ENCODE measurements at regions not wholly inside any gene's neighbourhood (a gene's known extent, or its start where the extent isn't known, plus 50 kb on each side); places are given as distances from the start of the nearest gene placed in this dataset.

GRCh38 chr1:215477632-215478031 lies 89.5 kb upstream of the KCTD3 start:
- H3K14ac ChIP-seq (replicated peaks; ENCODE audit: low read depth, low read length): no peak overlapping the region
- H3K18ac ChIP-seq (ENCODE audit: low read depth, low read length): no peak overlapping the region
- no peak overlapping the region for H3K27ac ChIP-seq (ENCODE audit: insufficient read depth, low read length)
- H2BK15ac ChIP-seq (ENCODE audit: low read depth, low read length): no peak overlapping the region
- no peak overlapping the region for H3K9ac ChIP-seq (ENCODE audit: low read depth, low read length)
- no peaks in the 10 kb centered on the region for H3K36me3 ChIP-seq (ENCODE audit: control insufficient read depth, insufficient read depth, low read length)
- no peak overlapping the region for H2BK120ac ChIP-seq (ENCODE audit: low read depth, low read length)
- no peak for DNase-seq
- H3K23ac ChIP-seq (ENCODE audit: low read depth, low read length): no peak overlapping the region
- intact Hi-C loops (cut with micrococcal nuclease) (no loop called here), dilution Hi-C loops (cut with HindIII; ENCODE audit: low sequenced_read_pairs, unreplicated experiment) (no loop called here), in situ Hi-C loops (cut with MboI; ENCODE audit: low sequenced_read_pairs) (no loop called here)
- BruUV-seq (replicated peaks): no TSS peak
- POLR2A ChIA-PET (ENCODE audit: unreplicated experiment): no interaction called here
- no peak overlapping the region for H2BK5ac ChIP-seq (ENCODE audit: low read depth, low read length, poor library complexity, severe bottlenecking)
- peaks cover 8% of the 10 kb centered on the region for H3K4me1 ChIP-seq (ENCODE audit: control insufficient read depth, insufficient read depth, low read length)
- H3K27me3 ChIP-seq (ENCODE audit: control insufficient read depth, insufficient read depth, low read length): no peaks in the 10 kb centered on the region; the same call in 1 of the 2 replicates
- H2BK20ac ChIP-seq (ENCODE audit: low read depth, low read length): no peak overlapping the region
- TF ChIP-seq MAZ (IDR thresholded peaks at IDR 0.05; ENCODE audit: borderline replicate concordance, low read depth, low read length) (no peak), ELK1 (IDR thresholded peaks at IDR 0.05; ENCODE audit: borderline replicate concordance, low read depth, low read length) (no peak), BHLHE40 (IDR thresholded peaks at IDR 0.05; ENCODE audit: low read depth, low read length) (no peak), RFX5 (IDR thresholded peaks at IDR 0.05; ENCODE audit: low read depth, low read length) (no peak), CHD1 (IDR thresholded peaks at IDR 0.05; ENCODE audit: low read depth, low read length) (no peak), FOS (IDR thresholded peaks at IDR 0.05; ENCODE audit: low read depth, low read length) (no peak), USF2 (IDR thresholded peaks at IDR 0.05; ENCODE audit: low read depth, low read length) (no peak), NFE2L2 (IDR thresholded peaks at IDR 0.05; ENCODE audit: low read depth, low read length) (no peak), MXI1 (IDR thresholded peaks at IDR 0.05; ENCODE audit: borderline replicate concordance, low read depth, low read length) (no peak), MAFK (IDR thresholded peaks at IDR 0.05; ENCODE audit: low read depth, low read length) (no peak), RCOR1 (IDR thresholded peaks at IDR 0.05; ENCODE audit: insufficient replicate concordance, low read length) (no peak), CEBPB (IDR thresholded peaks at IDR 0.05; ENCODE audit: low read depth, low read length) (no peak), CTCF (conservative IDR thresholded peaks at IDR 0.05; ENCODE audit: low read depth, low read length) (no peak), RAD21 (IDR thresholded peaks at IDR 0.05; ENCODE audit: low read length) (no peak), POLR2A (IDR thresholded peaks at IDR 0.05; ENCODE audit: low read depth, low read length) (no peak), SMC3 (IDR thresholded peaks at IDR 0.05; ENCODE audit: low read depth, low read length) (no peak)
- no peak overlapping the region for H2AK9ac ChIP-seq (replicated peaks; ENCODE audit: low read depth, low read length, poor library complexity)
- no peak overlapping the region for H3K4ac ChIP-seq (ENCODE audit: low read depth, low read length)
- H3K9me1 ChIP-seq (ENCODE audit: insufficient read depth, low read length): no peaks in the 10 kb centered on the region
- no peak overlapping the region for H2AK5ac ChIP-seq (ENCODE audit: low read depth, low read length)
- H3K56ac ChIP-seq (ENCODE audit: extremely low read depth, insufficient read depth, low read length): no peak overlapping the region
- no peak for ATAC-seq (ENCODE audit: low read depth)
- no peak overlapping the region for H3K4me2 ChIP-seq (ENCODE audit: low read depth, low read length)
- peaks cover 7% of the 10 kb centered on the region for H3K9me3 ChIP-seq (ENCODE audit: control insufficient read depth, insufficient read depth, low read length)
- no peak overlapping the region for H2AFZ ChIP-seq (replicated peaks; ENCODE audit: low read length, poor library complexity)
- H4K8ac ChIP-seq (ENCODE audit: low read depth in 2 of 2, low read length in 2 of 2): no peak overlapping the region
- H3K79me1 ChIP-seq (ENCODE audit: low read depth in 1 of 2, low read length in 2 of 2): no peaks in the 10 kb centered on the region
- no peak overlapping the region for H4K91ac ChIP-seq (ENCODE audit: insufficient read depth, low read depth, low read length)
- CTCF ChIA-PET: no interaction called here
- H4K5ac ChIP-seq (ENCODE audit: low read depth, low read length): no peak overlapping the region
- H3K4me3 ChIP-seq (ENCODE audit: insufficient read depth, low read depth, low read length): no peak overlapping the region
- no peaks in the 10 kb centered on the region for H4K20me1 ChIP-seq (ENCODE audit: insufficient read depth, low read length)

All from IMR-90 (cell line).